ENCODE measurements at regions not wholly inside any gene's neighbourhood (a gene's known extent, or its start where the extent isn't known, plus 50 kb on each side); places are given as distances from the start of the nearest gene placed in this dataset.

- H3K4me3 ChIP-seq (ENCODE audit: low read depth, low read length) = no peak overlapping the region
- H3K36me3 ChIP-seq = no peaks in the 10 kb centered on the region
- H3K9me3 ChIP-seq (ENCODE audit: severe bottlenecking) = no peaks in the 10 kb centered on the region
- TF ChIP-seq, protein P1, sequence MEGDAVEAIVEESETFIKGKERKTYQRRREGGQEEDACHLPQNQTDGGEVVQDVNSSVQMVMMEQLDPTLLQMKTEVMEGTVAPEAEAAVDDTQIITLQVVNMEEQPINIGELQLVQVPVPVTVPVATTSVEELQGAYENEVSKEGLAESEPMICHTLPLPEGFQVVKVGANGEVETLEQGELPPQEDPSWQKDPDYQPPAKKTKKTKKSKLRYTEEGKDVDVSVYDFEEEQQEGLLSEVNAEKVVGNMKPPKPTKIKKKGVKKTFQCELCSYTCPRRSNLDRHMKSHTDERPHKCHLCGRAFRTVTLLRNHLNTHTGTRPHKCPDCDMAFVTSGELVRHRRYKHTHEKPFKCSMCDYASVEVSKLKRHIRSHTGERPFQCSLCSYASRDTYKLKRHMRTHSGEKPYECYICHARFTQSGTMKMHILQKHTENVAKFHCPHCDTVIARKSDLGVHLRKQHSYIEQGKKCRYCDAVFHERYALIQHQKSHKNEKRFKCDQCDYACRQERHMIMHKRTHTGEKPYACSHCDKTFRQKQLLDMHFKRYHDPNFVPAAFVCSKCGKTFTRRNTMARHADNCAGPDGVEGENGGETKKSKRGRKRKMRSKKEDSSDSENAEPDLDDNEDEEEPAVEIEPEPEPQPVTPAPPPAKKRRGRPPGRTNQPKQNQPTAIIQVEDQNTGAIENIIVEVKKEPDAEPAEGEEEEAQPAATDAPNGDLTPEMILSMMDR (IDR thresholded peaks at IDR 0.05; ENCODE audit: low read depth, low read length) = no peak
- H3K27me3 ChIP-seq (ENCODE audit: insufficient read depth, low read depth, severe bottlenecking) = no peaks in the 10 kb centered on the region
- H3K27ac ChIP-seq = no peak overlapping the region
- no peak for DNase-seq
Observed at GRCh38 chr2:147223119-147223518, 621.7 kb upstream of the ACVR2A start.

DNA sequence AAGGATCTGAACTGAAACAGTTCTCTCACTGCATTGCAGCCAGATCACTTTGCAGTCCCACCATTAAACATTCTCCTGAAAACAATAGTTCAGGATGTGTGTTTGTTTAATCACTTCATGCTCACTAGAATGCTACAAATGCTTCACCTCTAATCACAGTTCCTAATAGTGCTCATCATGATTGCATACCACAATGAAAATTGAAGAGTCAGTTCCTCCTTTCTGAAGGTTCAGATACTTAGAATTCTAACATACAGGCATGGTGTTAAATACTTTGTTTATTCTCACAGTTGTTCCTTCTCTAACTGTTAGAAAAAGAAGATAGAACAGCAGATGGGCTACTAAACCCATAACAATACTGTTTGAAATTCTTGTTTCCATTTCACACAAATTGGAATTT, 622.3 kb upstream of the ACVR2A start:
- no peaks in the 10 kb centered on the region for H3K36me3 ChIP-seq
- TF ChIP-seq, protein P1 (IDR thresholded peaks at IDR 0.05; ENCODE audit: low read depth, low read length) = no peak
- H3K27ac ChIP-seq = no peak overlapping the region
- no peaks in the 10 kb centered on the region for H3K9me3 ChIP-seq (ENCODE audit: severe bottlenecking)
- H3K4me3 ChIP-seq (ENCODE audit: low read depth, low read length) = no peak overlapping the region
- no peaks in the 10 kb centered on the region for H3K27me3 ChIP-seq (ENCODE audit: insufficient read depth, low read depth, severe bottlenecking)
- DNase-seq = no peak

GRCh38 chr2:147214914-147215313, 629.9 kb upstream of the ACVR2A start:
- no peak overlapping the region for H3K4me3 ChIP-seq (ENCODE audit: low read depth, low read length)

GRCh38 chr2:147211484-147211883, 633.3 kb upstream of the ACVR2A start:
- TF ChIP-seq, protein P1 (IDR thresholded peaks at IDR 0.05; ENCODE audit: low read depth, low read length) = no peak
- no peak for DNase-seq

More at GRCh38 chr2:147214914-147215313, 629.9 kb upstream of the ACVR2A start:
- Histone ChIP-seq H3K27me3 (ENCODE audit: insufficient read depth, low read depth, severe bottlenecking) (no peaks in the 10 kb centered on the region), H3K9me3 (ENCODE audit: severe bottlenecking) (no peaks in the 10 kb centered on the region), H3K36me3 (no peaks in the 10 kb centered on the region), H3K27ac (no peak overlapping the region)
- peak; percentile 9 for DNase-seq
- TF ChIP-seq, protein P1 (IDR thresholded peaks at IDR 0.05; ENCODE audit: low read depth, low read length) = no peak

DNA sequence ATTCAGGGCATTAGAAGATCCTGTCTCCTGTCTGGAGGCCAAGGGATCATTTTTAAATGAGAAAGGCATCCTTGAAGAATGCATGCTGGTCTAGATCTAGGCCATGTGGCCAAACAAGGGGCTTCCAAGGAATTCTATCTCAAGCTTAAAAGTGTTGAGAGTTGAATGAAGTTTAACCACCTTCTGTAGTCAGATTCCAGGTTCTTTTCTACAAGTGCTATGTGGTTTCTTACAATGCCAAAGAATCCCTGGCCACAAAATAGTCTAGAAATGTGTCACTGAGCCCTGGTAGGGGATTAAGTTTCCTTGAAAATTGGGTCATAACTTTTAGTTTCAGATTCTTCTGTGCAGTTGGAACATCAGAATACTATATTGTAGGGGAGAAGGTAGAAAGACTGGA, 640.7 kb upstream of the ACVR2A start:
- no peak for DNase-seq
- Histone ChIP-seq H3K9me3 (ENCODE audit: severe bottlenecking) (no peaks in the 10 kb centered on the region), H3K27me3 (ENCODE audit: insufficient read depth, low read depth, severe bottlenecking) (no peaks in the 10 kb centered on the region), H3K36me3 (no peaks in the 10 kb centered on the region), H3K27ac (no peak overlapping the region), H3K4me3 (ENCODE audit: low read depth, low read length) (no peak overlapping the region)
- TF ChIP-seq, protein P1 (IDR thresholded peaks at IDR 0.05; ENCODE audit: low read depth, low read length) = no peak

More at GRCh38 chr2:147211484-147211883, 633.3 kb upstream of the ACVR2A start:
- Histone ChIP-seq H3K27me3 (ENCODE audit: insufficient read depth, low read depth, severe bottlenecking) (no peaks in the 10 kb centered on the region), H3K36me3 (no peaks in the 10 kb centered on the region), H3K9me3 (ENCODE audit: severe bottlenecking) (no peaks in the 10 kb centered on the region), H3K27ac (no peak overlapping the region), H3K4me3 (ENCODE audit: low read depth, low read length) (no peak overlapping the region)

DNA sequence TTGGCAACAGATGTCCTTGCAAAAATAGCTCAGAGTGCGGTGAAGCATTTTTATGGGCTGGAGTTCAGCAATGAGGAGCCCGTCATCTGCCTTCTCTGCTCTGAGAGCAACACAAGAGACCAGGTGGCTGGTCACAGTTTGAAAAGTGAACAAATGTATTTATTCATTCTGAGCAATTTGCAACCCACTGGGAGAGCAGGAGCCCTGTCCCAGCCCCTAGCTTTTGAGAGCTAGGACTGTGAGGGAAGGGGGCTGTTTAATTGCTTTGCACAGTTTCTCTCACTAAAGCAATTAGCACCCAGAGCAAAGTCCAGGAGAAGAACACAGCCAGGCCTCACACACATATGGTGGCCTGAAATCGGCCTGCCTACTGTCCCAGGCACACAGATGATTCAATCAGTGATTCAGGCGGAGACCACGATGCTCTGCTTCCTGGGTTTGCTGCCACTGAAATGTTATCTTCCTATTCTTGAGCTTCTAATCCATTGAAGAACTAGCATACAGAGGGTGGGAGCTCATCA, 646.1 kb upstream of the ACVR2A start:
- no peaks in the 10 kb centered on the region for H3K27me3 ChIP-seq (ENCODE audit: insufficient read depth, low read depth, severe bottlenecking)
- TF ChIP-seq, protein P1 (IDR thresholded peaks at IDR 0.05; ENCODE audit: low read depth, low read length) = no peak
- H3K36me3 ChIP-seq = no peaks in the 10 kb centered on the region
- H3K9me3 ChIP-seq (ENCODE audit: severe bottlenecking) = no peaks in the 10 kb centered on the region
- DNase-seq = no peak
- H3K4me3 ChIP-seq (ENCODE audit: low read depth, low read length) = no peak overlapping the region
- no peak overlapping the region for H3K27ac ChIP-seq

All from WERI-Rb-1 (cell line).